Stimulated activated naive CD8-positive, alpha-beta T cell treated with anti-CD3 and anti-CD28 coated beads, Interleukin-15, amount 100 ng/mL, for 72 hours (primary cell): ENCODE measurements at regions not wholly inside any gene's neighbourhood (a gene's known extent, or its start where the extent isn't known, plus 50 kb on each side); places are given as distances from the start of the nearest gene placed in this dataset.

Experiments used
- ATAC-seq: fragments of 150-1000 bp; cut with Tn5 transposase; 2 replicates; pipeline ENCODE4 v1.10.0; 2021; ENCODE audit warnings: mild to moderate bottlenecking, moderate library complexity
- DNase-seq, 2 donors: peaks; one replicate each; pipeline ENCODE4 v3.0.0; 2021 to 2022
- H3K27ac Mint-ChIP-seq, 2 donors: one replicate each; pipeline ENCODE4 v1.8.0; 2022; ENCODE audit warnings: mild to moderate bottlenecking in 2 of 2, mixed read lengths in 2 of 2, moderate library complexity in 2 of 2
- H3K27me3 Mint-ChIP-seq: one replicate; pipeline ENCODE4 v1.8.0; 2022; ENCODE audit warnings: mixed read lengths
- H3K4me1 Mint-ChIP-seq: one replicate; pipeline ENCODE4 v1.8.0; 2022; ENCODE audit warnings: mild to moderate bottlenecking, mixed read lengths
- H3K4me3 Mint-ChIP-seq, 2 donors: one replicate each; pipeline ENCODE4 v1.8.0; 2022; ENCODE audit warnings: mild to moderate bottlenecking in 2 of 2, mixed read lengths in 2 of 2, moderate library complexity in 1 of 2
- H3K9me3 Mint-ChIP-seq, 2 donors: one replicate each; pipeline ENCODE4 v1.8.0; 2022; ENCODE audit warnings: mixed read lengths in 2 of 2

- DNase-seq (no peak), ATAC-seq (no peak)
- no peaks in the 10 kb centered on the region for H3K27me3 Mint-ChIP-seq
- H3K4me3 Mint-ChIP-seq, result no peak overlapping the region
- no peak overlapping the region for H3K27ac Mint-ChIP-seq
- H3K9me3 Mint-ChIP-seq, result peaks cover 5 to 12% of the 10 kb centered on the region in 2 donors
- no peaks in the 10 kb centered on the region for H3K4me1 Mint-ChIP-seq
These were observed 181.7 kb upstream of the ZNF717 start for GRCh38 chr3:75967071-75967470.

DNA sequence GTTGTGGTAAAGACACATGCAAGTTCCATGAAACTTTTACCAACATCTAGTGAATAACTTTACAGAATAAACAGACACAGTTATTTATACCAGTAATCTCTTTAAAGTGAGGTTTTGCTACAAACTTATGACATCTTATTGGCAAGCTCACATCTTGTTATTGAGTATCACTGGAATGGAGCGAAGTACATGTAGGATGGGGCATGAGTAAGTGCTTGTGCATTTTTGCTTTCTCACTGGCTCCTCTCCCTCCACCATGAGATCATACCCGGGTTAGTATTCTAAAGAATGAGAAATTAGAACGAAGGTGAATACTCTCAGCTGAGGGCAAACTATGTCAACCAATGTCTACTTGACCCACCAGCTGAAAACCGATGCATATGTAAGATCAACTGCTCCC is 193.3 kb upstream of the ZNF717 start:
- Mint-ChIP-seq H3K4me1 (no peaks in the 10 kb centered on the region), H3K4me3 (no peak overlapping the region), H3K27me3 (no peaks in the 10 kb centered on the region), H3K9me3 (peaks cover 10 to 14% of the 10 kb centered on the region in 2 donors), H3K27ac (no peak overlapping the region)
- ATAC-seq, result no peak
- DNase-seq, result no peak

- H3K4me3 Mint-ChIP-seq, result no peak overlapping the region
- no peak for DNase-seq
These were observed 196.1 kb upstream of the ZNF717 start for GRCh38 chr3:75981401-75981800.

DNA sequence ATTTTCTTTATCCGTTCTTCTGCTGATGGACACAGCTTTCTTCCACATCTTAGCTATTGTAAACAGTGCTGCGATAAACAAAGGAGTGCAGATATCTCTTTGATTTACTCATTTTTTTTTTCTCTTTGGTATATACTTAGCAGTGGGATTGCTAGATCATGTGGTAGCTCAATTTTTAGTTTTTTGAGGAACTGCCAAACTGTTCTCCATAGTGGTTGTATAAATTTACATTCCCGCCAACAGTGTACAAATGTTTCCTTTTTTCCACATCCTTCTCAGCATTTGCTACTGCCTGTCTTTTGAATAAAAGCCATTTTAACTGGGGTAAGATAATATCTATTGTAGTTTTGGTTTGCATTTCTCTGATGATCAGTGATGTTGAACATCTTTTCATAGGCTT is 196.8 kb upstream of the ZNF717 start:
- no peak for DNase-seq
- no peaks in the 10 kb centered on the region for H3K27me3 Mint-ChIP-seq
- no peak for ATAC-seq

More at GRCh38 chr3:75981401-75981800, 196.1 kb upstream of the ZNF717 start:
- ATAC-seq, result no peak
- H3K4me1 Mint-ChIP-seq, result no peaks in the 10 kb centered on the region
- H3K27me3 Mint-ChIP-seq, result no peaks in the 10 kb centered on the region
- no peak overlapping the region for H3K27ac Mint-ChIP-seq
- H3K9me3 Mint-ChIP-seq, result peaks cover 6 to 8% of the 10 kb centered on the region in 2 donors

DNA sequence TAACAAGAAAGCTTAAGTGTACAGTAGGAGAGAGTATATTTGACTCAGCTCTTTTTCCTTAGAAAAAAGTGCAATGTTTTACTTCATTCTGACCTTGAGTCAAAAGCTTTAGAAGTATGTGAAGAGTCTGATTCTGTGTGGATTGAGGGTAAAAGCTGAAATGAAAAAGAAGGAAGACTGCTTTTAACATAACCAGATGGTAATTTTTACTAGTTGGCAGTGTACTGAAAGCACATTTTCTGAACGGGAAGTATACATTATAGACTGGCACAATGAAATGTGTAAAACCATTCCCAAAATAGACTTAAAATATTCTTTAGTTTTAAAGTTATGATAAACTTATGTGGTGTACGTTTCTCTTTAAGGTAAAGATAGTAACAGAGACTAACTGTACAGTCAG is 197.8 kb upstream of the ZNF717 start:
- Mint-ChIP-seq H3K9me3 (peaks cover 14 to 19% of the 10 kb centered on the region in 2 donors), H3K4me1 (no peaks in the 10 kb centered on the region), H3K4me3 (no peak overlapping the region), H3K27me3 (no peaks in the 10 kb centered on the region), H3K27ac (no peak overlapping the region)
- DNase-seq (no peak), ATAC-seq (no peak)

More for the DNA sequence above, 196.8 kb upstream of the ZNF717 start:
- Mint-ChIP-seq H3K27ac (no peak overlapping the region), H3K4me1 (no peaks in the 10 kb centered on the region), H3K4me3 (no peak overlapping the region), H3K9me3 (peaks cover 6 to 10% of the 10 kb centered on the region in 2 donors)

GRCh38 chr3:75983609-75984290 is 198.4 kb upstream of the ZNF717 start:
- Mint-ChIP-seq H3K27me3 (no peaks in the 10 kb centered on the region), H3K27ac (no peak overlapping the region), H3K9me3 (peaks cover 14 to 19% of the 10 kb centered on the region in 2 donors), H3K4me3 (no peak overlapping the region), H3K4me1 (no peaks in the 10 kb centered on the region)
- ATAC-seq (no peak), DNase-seq (no peak)

DNA sequence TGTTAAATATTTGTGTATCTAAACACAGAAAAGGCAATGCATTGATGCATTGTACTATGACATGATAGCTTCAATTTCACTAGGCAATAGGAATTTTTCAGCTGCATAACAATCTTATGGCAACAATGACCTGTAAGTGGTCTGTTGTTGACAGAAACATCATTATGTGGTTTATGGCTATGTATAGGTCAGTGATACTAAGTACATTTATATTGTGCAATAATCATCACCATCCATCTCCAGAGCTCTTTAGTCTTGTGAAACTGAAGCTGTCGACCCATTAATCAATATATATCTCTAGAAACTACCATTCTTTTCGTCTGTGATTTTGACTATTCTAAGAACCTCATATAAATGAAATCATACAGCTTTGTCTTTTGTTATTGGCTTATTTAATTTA is 200.1 kb upstream of the ZNF717 start:
- ATAC-seq (no peak), DNase-seq (no peak)
- Mint-ChIP-seq H3K9me3 (peaks cover 14 to 19% of the 10 kb centered on the region in 2 donors), H3K27ac (no peak overlapping the region), H3K4me1 (no peaks in the 10 kb centered on the region), H3K27me3 (no peaks in the 10 kb centered on the region), H3K4me3 (no peak overlapping the region)

- Mint-ChIP-seq H3K27ac (no peak overlapping the region), H3K4me1 (no peaks in the 10 kb centered on the region), H3K9me3 (peaks cover 8 to 13% of the 10 kb centered on the region in 2 donors), H3K27me3 (no peaks in the 10 kb centered on the region), H3K4me3 (no peak overlapping the region)
- DNase-seq, result no peak
- ATAC-seq, result no peak
These were observed 224.9 kb upstream of the ZNF717 start for GRCh38 chr3:76010252-76010651.

GRCh38 chr3:76011121-76011520 is 225.8 kb upstream of the ZNF717 start:
- ATAC-seq (no peak), DNase-seq (no peak)
- Mint-ChIP-seq H3K27ac (no peak overlapping the region), H3K9me3 (peaks cover 8 to 13% of the 10 kb centered on the region in 2 donors), H3K27me3 (no peaks in the 10 kb centered on the region), H3K4me1 (no peaks in the 10 kb centered on the region), H3K4me3 (no peak overlapping the region)

GRCh38 chr3:76015496-76015895 is 230.1 kb upstream of the ZNF717 start:
- no peaks in the 10 kb centered on the region for H3K27me3 Mint-ChIP-seq
- H3K9me3 Mint-ChIP-seq, result peaks cover 8 to 14% of the 10 kb centered on the region in 2 donors
- ATAC-seq (no peak), DNase-seq (no peak)
- H3K4me1 Mint-ChIP-seq, result no peaks in the 10 kb centered on the region
- no peak overlapping the region for H3K27ac Mint-ChIP-seq
- H3K4me3 Mint-ChIP-seq, result no peak overlapping the region

DNA sequence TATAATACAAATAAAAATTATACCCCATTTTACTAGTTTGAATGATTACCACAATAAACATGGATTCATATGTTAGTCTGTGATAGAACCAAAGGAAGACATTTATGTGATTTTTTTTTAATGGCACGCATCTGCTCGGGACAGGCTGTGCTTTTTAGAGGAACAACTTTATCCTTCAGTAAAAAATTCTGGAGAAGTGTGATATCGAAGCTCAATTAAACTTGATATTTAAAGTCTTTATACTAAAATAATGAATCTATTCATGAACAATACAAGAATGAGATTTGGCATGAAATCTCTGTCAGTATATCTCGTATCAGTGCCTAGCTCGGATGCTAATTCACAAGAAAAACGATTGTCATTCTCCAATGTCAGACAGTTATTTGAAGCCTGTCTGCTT is 230.8 kb upstream of the ZNF717 start:
- H3K4me3 Mint-ChIP-seq, result no peak overlapping the region
- no peaks in the 10 kb centered on the region for H3K27me3 Mint-ChIP-seq
- no peak for DNase-seq
- no peaks in the 10 kb centered on the region for H3K4me1 Mint-ChIP-seq
- ATAC-seq, result no peak
- no peak overlapping the region for H3K27ac Mint-ChIP-seq
- peaks cover 12 to 14% of the 10 kb centered on the region in 2 donors for H3K9me3 Mint-ChIP-seq

- no peak overlapping the region for H3K4me3 Mint-ChIP-seq
- ATAC-seq (no peak), DNase-seq (no peak)
- H3K9me3 Mint-ChIP-seq, result peaks cover 12 to 14% of the 10 kb centered on the region in 2 donors
- no peaks in the 10 kb centered on the region for H3K4me1 Mint-ChIP-seq
- H3K27ac Mint-ChIP-seq, result no peak overlapping the region
- no peaks in the 10 kb centered on the region for H3K27me3 Mint-ChIP-seq
These were observed 231.6 kb upstream of the ZNF717 start for GRCh38 chr3:76016769-76017439.

- no peaks in the 10 kb centered on the region for H3K4me1 Mint-ChIP-seq
- no peak overlapping the region for H3K27ac Mint-ChIP-seq
These were observed 236.0 kb upstream of the ZNF717 start for GRCh38 chr3:76021376-76021775.

GRCh38 chr3:76024640-76025039 is 239.3 kb upstream of the ZNF717 start:
- Mint-ChIP-seq H3K4me3 (no peak overlapping the region), H3K27me3 (no peaks in the 10 kb centered on the region), H3K9me3 (peaks cover 0 to 4% of the 10 kb centered on the region in 2 donors), H3K4me1 (no peaks in the 10 kb centered on the region), H3K27ac (no peak overlapping the region)
- DNase-seq, result no peak
- no peak for ATAC-seq

More at GRCh38 chr3:76021376-76021775, 236.0 kb upstream of the ZNF717 start:
- ATAC-seq (no peak), DNase-seq (no peak)
- Mint-ChIP-seq H3K4me3 (no peak overlapping the region), H3K27me3 (no peaks in the 10 kb centered on the region), H3K9me3 (peaks cover 4 to 6% of the 10 kb centered on the region in 2 donors)

DNA sequence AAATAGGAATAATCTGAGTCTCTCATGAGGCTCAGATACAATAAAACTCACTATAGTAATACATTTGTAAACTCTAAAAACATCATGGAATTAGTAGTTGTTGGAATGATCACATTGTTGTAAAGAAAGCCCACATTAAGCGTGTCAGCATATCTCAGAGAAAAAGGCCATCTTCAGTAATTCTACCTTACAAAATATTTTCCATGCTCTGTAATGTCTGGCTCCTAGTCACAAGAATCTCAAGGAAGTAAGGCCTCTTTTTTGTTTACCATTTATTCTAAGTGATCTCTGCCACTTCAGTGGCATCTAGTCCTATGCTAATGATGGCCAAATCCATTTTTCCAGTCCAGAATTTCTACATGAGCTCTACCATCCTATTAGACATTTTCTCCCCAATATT is 240.2 kb upstream of the ZNF717 start:
- H3K4me1 Mint-ChIP-seq, result no peaks in the 10 kb centered on the region
- ATAC-seq (no peak), DNase-seq (no peak)
- H3K27ac Mint-ChIP-seq, result no peak overlapping the region
- peaks cover 5 to 8% of the 10 kb centered on the region in 2 donors for H3K9me3 Mint-ChIP-seq
- H3K27me3 Mint-ChIP-seq, result no peaks in the 10 kb centered on the region
- no peak overlapping the region for H3K4me3 Mint-ChIP-seq

GRCh38 chr3:76026379-76026778 is 241.0 kb upstream of the ZNF717 start:
- Mint-ChIP-seq H3K27me3 (no peaks in the 10 kb centered on the region), H3K9me3 (peaks cover 10 to 12% of the 10 kb centered on the region in 2 donors), H3K4me3 (no peak overlapping the region), H3K4me1 (no peaks in the 10 kb centered on the region), H3K27ac (no peak overlapping the region)
- DNase-seq (no peak), ATAC-seq (no peak)
